NCI-H1417 treated with DMSO at 0.1 percent for 48 hours (cell line): ENCODE measurements at regions not wholly inside any gene's neighbourhood (a gene's known extent, or its start where the extent isn't known, plus 50 kb on each side); places are given as distances from the start of the nearest gene placed in this dataset.

ENCODE experiments used
- DNase-seq: peaks from one replicate; lab custom pipeline; 2025; lab: John Stamatoyannopoulos, UW

DNA sequence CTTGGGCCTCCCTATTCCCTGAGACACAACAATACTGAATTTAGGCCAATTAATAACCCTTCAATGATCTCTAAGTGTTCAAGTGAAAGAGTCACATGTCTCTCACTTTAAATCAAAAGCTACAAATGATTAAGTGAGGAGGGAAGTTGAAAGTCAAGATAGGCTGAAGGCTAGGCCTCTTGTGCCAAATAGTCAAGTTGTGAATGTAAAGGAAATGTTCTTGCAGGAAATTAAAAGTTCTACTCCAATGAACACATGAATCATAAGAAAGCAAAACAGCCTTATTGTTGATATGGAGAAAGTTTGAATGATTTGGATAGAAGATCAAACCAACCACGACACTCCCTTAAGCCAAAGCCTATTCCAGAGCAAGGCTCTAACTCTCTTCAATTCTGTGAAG, 286.9 kb downstream of the MEIS1 start:
- DNase-seq: no peak

DNA sequence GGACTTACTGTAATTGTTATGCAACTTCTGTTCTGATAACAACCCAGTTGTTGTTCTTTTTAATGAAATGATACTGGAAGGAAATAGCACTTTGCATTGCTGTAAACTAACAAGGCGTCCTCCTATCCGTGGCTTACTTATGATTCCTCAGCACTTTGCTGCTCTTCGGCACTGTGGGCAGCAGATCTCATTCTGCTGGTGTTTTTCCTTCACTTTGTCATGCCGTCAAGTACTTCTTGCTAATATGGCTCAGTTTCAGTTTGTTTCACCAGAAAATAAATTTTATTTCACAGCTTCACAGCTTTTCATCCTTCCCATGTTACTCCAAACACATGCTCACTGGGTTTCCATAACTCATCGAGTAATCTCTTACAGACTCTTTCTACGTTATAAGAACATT, 289.3 kb downstream of the MEIS1 start:
- DNase-seq: no peak

DNA sequence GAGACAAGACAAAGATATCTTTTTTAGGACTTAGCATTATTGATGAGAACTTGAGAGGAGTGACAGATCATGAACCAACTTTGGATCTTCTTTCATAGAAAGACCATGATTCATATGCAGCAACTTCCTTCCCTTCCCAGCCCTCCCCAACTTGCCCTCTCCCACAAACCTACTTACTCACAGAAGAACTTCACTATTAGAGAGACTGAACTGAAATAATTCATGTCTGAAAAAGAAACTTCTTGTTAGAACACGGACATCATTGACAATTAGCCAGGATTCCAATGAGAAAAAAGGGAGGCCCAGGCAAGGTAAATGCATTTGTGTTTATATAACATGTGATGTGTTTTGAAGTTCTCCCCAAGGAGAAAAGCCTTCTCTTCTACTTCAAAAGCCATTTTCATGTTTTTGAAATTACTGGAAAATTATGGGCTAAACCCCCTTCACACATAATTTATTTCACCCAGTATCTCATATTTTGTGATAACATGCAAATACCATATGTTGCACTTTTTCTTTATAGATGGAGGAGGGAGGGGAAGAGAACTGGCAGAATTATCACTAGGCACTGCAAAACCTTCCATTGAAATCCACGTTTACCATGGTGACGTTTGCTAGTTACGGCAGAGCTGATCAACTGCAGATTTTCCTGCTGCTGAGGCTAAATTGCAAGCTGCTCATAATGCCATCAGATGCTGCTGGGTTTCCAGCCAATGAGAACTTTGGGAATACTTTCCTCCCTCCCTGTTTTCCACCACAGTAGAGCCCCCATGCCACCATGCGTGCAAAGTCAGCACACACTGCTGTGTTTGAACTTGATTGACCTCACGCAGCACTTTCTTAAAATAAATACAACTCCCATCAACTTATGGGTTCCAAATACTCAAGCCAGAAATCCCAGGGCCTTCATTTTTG, 294.7 kb downstream of the MEIS1 start:
- no peak for DNase-seq

DNA sequence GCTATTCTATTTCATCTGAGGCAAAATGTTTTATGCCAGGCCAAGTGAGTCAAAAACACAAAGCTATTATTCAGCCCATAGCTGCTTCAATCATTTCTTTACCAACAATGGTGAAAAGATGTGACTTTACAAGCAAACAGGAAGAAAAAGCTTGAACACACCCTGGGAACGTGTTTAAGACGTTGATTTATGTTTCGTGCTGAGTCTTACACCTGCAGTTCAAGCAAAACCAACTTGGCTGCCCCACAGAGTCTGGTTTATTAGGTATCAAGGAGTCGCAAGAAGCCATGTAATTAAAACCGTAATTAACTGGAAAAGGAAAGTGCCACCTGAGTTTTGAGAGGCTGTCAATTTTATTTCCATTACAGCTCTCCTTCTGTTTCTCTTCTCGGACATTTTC, 295.5 kb downstream of the MEIS1 start:
- DNase-seq: no peak

DNA sequence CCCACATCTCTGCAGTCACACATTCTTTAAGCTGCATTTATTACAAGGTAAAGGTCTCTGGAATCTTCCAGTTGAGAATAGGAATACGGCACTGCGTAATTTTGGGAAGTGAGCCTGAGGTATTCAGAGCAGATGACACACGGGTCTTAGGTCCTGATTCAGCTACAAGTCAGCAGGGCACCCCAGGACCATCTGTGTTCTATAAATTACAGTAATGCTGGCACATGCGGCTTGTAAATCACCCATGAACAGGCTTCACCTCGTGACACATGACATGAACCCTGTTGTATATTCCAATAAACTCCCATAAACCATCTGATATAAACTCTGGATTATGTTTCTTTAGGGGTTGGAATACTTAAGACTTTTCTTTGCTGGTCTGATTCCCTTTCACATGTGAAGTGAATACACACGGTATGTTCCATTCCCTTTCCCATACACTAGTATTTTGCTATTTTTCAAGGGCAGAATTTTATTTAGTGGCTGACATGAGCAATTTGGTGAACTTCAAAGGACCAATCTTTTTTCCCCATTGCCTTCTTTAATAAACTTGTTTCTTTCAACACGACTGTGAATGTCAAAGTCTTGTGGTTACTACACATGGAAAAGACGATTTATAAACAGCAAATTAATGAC, 298.6 kb downstream of the MEIS1 start:
- no peak for DNase-seq

DNA sequence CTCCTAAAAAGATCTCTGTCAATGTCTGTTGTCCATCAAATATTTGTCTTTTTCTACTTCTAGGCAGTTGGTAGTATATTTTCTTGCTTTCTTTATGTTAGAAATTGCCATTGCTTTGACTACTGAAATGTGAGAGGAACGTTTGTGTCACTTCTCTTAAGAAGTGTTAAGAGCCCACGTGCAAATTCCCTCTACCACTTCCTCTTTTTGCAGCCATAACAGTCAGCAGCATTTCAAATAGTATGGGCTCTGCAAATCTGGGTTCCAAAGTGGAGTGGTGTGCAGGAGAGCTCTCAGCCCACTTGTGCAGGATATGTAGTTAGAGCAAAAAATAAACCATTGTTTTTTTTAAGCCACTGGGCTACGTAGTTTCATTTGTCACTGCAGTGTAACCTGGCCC, 314.0 kb downstream of the MEIS1 start:
- DNase-seq: no peak

DNA sequence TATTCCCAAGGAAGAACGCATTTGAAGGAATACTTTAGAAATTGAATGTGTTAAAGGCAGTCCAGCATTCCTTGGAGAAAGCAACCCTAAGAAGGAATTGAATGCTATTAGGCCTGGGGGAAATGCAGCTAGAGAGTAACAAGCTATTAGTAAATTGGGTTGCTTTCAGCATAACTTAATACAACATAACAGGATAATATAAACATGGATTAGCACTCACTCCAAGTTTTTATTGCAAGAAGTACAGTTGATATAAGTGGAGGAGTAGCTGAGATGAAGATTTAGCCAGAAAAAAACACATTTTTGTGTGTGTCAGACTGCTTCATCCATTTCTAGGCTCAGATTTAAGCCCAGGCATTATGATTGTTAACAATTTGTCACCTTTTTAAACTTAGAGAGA, 314.6 kb downstream of the MEIS1 start:
- no peak for DNase-seq

DNA sequence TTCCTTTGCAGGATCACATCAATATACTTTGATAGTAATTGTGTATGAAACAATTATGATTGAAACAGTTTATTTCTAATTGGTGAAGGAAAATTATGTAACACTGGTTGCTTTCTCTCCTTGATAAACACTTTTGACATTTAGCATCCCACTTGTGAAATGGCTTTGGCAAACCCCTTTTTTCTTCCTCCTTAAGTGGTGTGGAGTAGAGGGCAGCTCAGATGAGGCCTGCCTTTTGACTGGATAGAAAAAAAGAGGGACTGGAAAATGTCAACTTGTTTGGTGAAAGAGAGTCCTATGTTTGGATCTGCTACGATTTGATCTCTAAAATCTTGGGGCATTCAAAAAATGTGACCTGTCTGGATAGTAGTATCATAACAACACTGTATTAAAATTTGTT, 318.3 kb downstream of the MEIS1 start:
- DNase-seq: no peak

DNA sequence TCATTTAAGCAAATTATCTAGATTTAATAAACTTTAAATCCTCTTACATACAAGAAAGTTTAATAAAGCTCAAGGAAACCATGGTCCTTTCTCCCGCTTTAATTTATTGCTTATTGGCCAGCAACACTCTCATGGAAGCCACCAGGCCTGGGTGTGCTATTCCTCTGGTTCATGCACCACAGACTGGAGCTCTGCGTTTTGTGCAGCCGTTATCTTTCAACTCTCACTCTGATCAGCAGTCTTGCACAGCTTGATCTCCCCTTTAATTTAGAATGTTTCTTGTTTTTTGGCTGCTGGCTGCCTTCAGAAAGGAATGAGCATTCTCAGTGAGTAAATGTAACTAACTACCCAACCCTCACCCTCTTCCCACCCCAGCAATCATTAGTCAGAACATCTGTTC, 318.7 kb downstream of the MEIS1 start:
- DNase-seq: no peak

DNA sequence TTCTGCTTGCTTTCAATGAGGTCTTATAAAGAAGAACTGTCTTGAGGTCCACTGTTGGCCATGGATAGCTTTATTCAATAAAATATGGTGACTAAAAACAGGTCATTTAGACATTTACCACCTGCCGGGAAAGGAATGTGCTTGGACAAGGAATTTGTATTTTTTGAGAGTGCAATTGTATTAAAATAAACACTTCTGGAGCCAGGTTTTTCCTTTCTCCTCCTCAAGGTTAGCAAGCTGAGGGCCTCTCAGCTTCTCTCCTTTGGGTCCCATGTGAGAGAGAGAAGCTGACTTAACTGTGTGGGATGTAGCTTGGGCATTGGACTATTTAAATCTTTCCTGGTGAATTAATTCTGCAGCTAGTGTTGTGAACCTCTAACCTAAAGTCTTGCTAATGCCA, 321.0 kb downstream of the MEIS1 start:
- no peak for DNase-seq

DNA sequence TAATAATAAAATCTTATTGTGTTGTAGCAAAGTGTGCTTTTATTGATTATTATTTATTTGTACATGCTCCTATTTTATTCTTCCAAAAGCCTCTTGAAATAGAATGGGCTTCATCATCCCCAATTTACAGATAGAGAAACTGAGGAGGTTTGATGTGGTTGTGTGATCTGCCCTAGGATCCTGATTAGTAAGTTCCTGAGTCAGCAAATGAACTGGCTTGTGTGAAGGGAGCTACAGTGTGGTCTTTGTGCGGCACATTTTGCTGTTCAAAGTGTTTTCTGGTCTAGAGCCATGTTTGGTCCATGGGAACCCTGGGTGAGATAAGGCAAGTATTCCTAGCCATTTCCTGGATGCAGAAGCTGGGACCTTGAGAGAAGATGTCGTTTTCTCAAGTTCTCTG, 326.9 kb downstream of the MEIS1 start:
- DNase-seq: no peak

DNA sequence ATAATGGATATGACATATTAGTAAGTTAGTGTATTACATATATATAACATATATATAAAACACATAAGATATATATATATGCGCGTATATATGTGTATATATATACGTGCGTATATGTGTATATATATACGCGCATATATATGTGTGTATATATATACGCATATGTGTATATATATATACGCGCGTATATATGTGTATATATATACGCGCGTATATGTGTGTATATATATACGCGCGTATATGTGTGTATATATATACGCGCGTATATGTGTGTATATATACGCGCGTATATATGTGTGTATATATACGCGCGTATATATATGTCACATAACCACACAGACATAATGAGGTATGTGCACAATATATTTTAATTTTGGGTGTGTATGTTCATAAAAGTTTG, 327.8 kb downstream of the MEIS1 start:
- DNase-seq: no peak

DNA sequence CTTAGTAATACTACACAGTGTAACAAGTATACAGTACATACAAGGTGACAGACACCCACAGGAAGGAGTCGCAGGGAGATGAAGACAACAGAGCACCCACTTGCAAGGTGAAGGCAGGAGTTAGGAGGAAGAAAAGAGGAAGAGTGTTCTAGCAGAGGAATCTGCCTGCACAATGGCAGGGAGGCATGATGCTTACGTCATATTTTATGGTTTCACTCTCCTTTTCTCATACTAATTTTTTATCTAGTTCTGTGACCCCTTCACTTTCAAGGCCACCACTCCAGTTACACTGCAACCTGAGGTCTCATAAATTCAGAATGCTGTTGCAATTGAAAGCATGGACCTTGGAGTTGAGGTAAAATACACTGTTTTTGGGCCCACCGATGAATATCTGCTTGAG, 331.7 kb downstream of the MEIS1 start:
- no peak for DNase-seq

DNA sequence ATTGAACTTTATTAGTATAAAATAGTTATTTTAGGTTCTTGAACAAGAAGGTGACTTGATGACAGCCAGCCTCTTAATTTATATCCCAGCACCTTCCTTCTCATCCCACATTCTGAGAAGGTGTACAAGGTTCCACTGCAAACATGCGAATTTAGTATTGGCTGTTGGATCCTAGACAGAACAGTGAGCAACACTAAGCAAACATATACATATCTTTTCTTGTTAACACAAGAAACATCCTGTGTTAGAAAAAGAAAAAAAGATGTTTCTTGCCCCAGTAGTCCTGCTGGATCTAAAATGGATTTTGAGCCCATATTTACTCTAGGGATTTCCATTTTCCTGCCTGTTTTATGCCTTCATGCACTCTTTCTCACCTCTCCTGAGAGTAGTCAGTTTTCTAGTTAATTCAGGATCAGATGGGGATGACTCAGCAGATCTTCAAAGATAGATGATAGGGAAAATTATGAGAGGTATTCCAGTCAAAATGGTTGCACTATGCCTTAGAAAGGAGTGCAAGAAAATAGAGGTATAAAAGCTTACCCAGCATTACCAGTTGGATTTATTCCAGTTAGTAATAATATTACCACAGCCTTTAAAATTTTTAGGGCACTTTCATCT, 336.5 kb downstream of the MEIS1 start:
- no peak for DNase-seq

DNA sequence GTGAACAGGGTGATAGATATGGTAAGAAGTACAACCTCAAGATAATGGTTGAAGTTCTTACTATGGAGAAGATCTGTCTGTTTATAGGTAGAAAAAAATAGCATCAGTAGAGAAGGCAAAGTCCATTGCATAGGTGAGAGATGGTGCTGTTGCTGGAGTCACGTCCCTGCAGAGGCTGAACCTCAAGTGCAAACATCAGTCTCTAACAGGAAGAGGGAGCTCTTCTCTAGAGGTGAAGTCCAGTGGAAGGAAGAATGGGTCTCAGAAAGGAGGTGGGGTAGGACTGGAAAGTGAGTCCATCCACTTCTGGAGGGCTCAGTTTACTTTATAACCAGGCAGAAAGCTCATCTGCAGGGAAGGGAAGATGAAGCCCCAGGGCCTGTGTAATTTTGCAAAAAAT, 337.7 kb downstream of the MEIS1 start:
- no peak for DNase-seq

DNA sequence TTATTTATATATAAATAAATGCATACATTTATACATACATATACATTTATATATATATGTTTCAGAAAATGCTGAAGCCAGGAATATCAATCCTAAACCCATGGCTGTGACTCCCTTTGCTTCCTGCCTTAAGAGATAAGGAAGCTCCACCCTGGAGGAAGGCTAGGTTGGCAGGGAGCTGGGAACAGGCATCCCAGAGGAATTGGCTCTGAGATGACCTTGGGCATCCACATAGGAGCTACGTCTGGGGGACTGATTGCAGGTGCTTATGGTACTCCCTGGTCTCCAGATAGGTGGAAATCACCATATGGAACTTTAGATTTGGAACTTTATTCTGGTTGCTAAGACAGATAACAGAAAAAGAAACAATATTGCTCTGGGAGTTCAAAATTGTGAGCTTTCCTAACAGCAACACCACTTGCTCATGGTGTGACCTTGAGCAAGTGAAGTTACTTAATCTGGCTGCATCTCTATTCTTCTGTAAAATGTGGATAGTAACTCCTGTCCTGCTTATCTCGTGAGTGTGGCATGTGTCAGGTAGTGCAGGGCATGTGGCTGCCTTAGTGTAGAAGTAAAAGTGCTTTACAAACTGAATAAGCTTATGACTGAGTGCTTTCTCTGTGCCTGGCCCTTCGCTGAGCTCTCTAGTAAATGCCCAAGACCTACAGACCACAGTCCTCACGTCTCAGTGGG, 341.0 kb downstream of the MEIS1 start:
- DNase-seq: no peak

DNA sequence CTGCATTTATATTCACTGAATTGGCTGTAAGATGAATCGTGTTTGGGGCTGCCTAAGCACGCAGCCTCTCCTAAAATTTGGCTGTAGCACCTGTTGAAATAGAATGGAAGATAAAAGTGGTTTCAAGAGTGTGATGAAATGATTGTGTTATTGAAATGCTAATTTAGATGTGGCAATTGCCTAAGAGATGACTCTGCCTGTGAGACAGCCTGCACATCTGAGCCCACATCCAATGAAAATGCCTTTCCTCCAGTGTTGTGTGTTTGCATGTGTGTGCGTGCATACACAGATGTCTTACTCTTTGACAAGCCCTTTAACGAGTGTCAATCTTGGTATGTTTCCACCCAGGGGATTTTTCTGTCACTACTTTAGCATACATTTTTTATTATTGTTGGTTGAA, 346.9 kb downstream of the MEIS1 start:
- DNase-seq: no peak

DNA sequence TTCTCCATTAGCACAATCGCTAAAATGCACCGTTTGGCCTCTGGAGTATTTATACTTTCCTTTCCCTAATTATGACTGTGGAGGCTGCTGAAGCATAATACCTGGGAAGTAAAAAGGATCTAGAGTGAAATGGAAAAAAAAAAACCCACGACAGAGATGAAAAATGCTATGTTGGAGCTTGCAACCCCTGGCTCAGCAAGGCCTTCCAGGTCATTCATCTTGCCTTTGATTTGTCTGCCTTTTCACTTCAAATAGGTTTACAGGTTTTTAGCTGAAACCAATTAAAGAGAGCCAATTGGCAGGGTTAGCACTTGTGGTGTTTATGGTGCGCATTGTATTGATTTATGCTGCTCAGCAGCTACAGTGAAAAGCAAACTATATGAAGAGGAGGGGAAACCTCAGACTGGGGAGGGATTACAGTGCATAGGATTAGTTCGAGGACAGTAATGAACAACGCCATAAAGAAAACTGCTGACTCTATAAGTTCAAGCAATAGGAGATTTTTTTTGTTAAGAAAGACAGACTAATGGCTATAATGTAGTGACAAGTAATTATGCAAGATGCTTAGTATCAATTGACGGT, 347.9 kb downstream of the MEIS1 start:
- no peak for DNase-seq

DNA sequence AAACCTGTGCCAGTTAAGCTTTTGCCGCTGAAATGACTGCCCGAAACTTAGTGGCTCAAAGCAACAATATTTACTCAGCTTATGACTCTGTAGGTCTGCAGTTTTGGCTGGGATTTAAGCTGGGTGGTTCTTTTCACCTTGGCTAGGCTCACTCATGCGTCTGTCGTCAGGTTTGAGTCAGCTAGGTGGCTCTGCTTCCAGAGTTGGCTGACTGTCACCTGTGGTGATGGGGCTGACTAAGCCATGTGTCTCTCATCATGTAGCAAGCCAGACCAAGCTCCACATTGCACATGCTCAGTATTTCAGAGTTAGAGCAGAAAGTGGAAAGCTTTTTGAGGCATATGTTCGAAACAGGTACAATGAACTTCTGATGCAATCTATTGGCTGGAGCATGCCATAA, 354.8 kb downstream of the MEIS1 start:
- DNase-seq: no peak

DNA sequence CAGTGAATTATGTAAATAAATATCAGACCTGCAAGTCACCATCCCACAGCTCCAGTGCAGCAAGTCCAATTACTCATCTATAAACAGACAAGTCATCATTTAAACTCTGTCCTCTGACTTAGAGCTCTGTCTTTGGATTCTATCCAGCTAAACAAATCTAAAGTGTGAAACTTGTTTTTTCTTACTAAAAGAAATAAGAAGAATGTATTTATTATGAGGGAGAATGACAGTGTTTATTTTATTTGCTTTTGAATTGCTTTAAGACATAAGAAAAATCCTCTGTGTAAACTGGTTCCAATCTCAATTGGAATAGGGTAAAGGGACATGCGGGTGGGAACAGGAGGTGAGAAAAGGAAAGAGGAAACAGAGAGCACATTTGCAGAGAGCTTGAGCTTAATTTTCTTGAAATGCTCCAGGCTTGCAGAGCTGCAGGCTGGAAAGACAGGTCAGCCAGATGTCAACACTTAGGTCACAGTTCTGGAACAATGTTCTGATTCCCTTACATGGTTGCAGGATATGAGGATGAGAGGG, 355.8 kb downstream of the MEIS1 start:
- no peak for DNase-seq

DNA sequence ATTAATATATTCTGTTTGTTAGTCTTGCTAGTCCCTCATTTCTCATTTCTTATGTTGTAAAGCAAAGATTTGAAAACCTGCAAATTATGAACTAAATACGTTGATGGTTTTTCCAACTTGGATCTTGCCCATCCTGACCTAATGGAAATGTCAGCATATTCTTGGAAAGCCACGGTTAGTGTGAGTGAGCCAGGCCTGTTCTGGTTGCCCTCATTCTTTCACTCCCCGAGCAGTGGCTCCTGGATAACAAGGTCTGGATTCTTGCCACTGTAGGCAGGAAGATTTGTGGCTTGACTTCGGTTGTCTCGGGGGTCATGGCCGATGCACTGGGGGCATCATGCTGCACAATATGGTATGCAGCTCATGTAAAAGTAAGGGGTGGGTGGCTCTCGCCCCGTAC, 359.1 kb downstream of the MEIS1 start:
- no peak for DNase-seq

DNA sequence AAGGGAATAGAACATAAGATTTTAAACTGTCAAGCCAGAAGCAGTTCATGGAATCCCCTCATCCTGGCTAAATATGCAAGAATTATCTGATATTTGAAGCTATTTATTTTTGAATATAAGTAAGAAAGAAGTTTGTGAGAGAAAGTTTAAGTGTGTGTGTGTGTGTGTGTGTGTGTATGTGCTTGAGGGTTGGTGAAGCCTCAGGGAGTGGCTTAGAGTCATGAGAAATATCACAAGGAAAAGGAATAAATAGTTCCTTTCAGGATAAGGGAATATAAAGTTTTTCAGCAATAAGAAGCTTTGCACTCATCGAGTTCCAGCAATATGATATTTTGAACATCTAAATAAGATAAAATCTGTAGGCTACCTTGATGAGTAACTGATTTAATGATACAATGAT, 359.6 kb downstream of the MEIS1 start:
- no peak for DNase-seq
